ENCODE measurements at regions not wholly inside any gene's neighbourhood (a gene's known extent, or its start where the extent isn't known, plus 50 kb on each side); places are given as distances from the start of the nearest gene placed in this dataset.

- H3K36me3 Mint-ChIP-seq (ENCODE audit: insufficient read depth) = no peaks in the 10 kb centered on the region
- H3K4me3 Mint-ChIP-seq = no peak overlapping the region
- no peak for DNase-seq
- H3K27me3 Mint-ChIP-seq = no peaks in the 10 kb centered on the region
- no peak for ATAC-seq (replicated peaks)
- H3K4me1 Mint-ChIP-seq (ENCODE audit: low read depth in 2 of 2) = no peaks in the 10 kb centered on the region
- peaks cover 7 to 13% of the 10 kb centered on the region in 2 donors for H3K9me3 Mint-ChIP-seq
- H3K27ac Mint-ChIP-seq = no peak overlapping the region
Measured at GRCh38 chr13:63044589-63045313, 1629.1 kb upstream of the PCDH20 start.

GRCh38 chr13:63042686-63043085, 1627.0 kb upstream of the PCDH20 start:
- H3K27ac Mint-ChIP-seq = no peak overlapping the region
- peaks cover 10 to 17% of the 10 kb centered on the region in 2 donors for H3K9me3 Mint-ChIP-seq
- H3K4me1 Mint-ChIP-seq (ENCODE audit: low read depth in 2 of 2) = no peaks in the 10 kb centered on the region
- H3K27me3 Mint-ChIP-seq = no peaks in the 10 kb centered on the region
- no peak overlapping the region for H3K4me3 Mint-ChIP-seq
- no peak for DNase-seq
- no peak for ATAC-seq (replicated peaks)
- H3K36me3 Mint-ChIP-seq (ENCODE audit: insufficient read depth) = no peaks in the 10 kb centered on the region

- H3K9me3 Mint-ChIP-seq = peaks cover 9 to 17% of the 10 kb centered on the region in 2 donors
Measured at GRCh38 chr13:63041640-63042414, 1626.2 kb upstream of the PCDH20 start.

GRCh38 chr13:63026285-63026797, 1610.7 kb upstream of the PCDH20 start:
- Mint-ChIP-seq H3K9me3 (peaks cover 6 to 11% of the 10 kb centered on the region in 2 donors), H3K27ac (no peak overlapping the region), H3K27me3 (no peaks in the 10 kb centered on the region), H3K4me3 (no peak overlapping the region), H3K4me1 (ENCODE audit: low read depth in 2 of 2) (no peaks in the 10 kb centered on the region), H3K36me3 (ENCODE audit: insufficient read depth) (no peaks in the 10 kb centered on the region)
- ATAC-seq (replicated peaks) (no peak), DNase-seq (no peak)

More at GRCh38 chr13:63041640-63042414, 1626.2 kb upstream of the PCDH20 start:
- no peak for DNase-seq
- Mint-ChIP-seq H3K27me3 (no peaks in the 10 kb centered on the region), H3K4me1 (ENCODE audit: low read depth in 2 of 2) (no peaks in the 10 kb centered on the region), H3K4me3 (no peak overlapping the region), H3K36me3 (ENCODE audit: insufficient read depth) (no peaks in the 10 kb centered on the region), H3K27ac (no peak overlapping the region)
- no peak for ATAC-seq (replicated peaks)

- Mint-ChIP-seq H3K9me3 (peaks cover 6 to 7% of the 10 kb centered on the region in 2 donors), H3K27me3 (no peaks in the 10 kb centered on the region), H3K36me3 (ENCODE audit: insufficient read depth) (no peaks in the 10 kb centered on the region), H3K27ac (no peak overlapping the region), H3K4me1 (ENCODE audit: low read depth in 2 of 2) (no peaks in the 10 kb centered on the region), H3K4me3 (no peak overlapping the region)
- ATAC-seq (replicated peaks) (no peak), DNase-seq (no peak)
Measured at GRCh38 chr13:63025741-63026140, 1610.1 kb upstream of the PCDH20 start.

GRCh38 chr13:63024458-63024857, 1608.8 kb upstream of the PCDH20 start:
- H3K27ac Mint-ChIP-seq = no peak overlapping the region
- ATAC-seq (replicated peaks) (no peak), DNase-seq (no peak)
- H3K9me3 Mint-ChIP-seq = peaks cover 3 to 6% of the 10 kb centered on the region in 2 donors
- no peaks in the 10 kb centered on the region for H3K27me3 Mint-ChIP-seq
- no peaks in the 10 kb centered on the region for H3K36me3 Mint-ChIP-seq (ENCODE audit: insufficient read depth)
- no peaks in the 10 kb centered on the region for H3K4me1 Mint-ChIP-seq (ENCODE audit: low read depth in 2 of 2)
- H3K4me3 Mint-ChIP-seq = no peak overlapping the region

- DNase-seq (no peak), ATAC-seq (replicated peaks) (no peak)
- Mint-ChIP-seq H3K4me3 (no peak overlapping the region), H3K9me3 (peaks cover 10 to 20% of the 10 kb centered on the region in 2 donors), H3K27me3 (no peaks in the 10 kb centered on the region), H3K4me1 (ENCODE audit: low read depth in 2 of 2) (no peaks in the 10 kb centered on the region), H3K27ac (no peak overlapping the region), H3K36me3 (ENCODE audit: insufficient read depth) (no peaks in the 10 kb centered on the region)
Measured at GRCh38 chr13:63011996-63012395, 1596.3 kb upstream of the PCDH20 start.

GRCh38 chr13:63010072-63010658, 1594.5 kb upstream of the PCDH20 start:
- ATAC-seq (replicated peaks) (no peak), DNase-seq (no peak)
- H3K4me1 Mint-ChIP-seq (ENCODE audit: low read depth in 2 of 2) = no peaks in the 10 kb centered on the region
- peaks cover 11 to 26% of the 10 kb centered on the region in 2 donors for H3K9me3 Mint-ChIP-seq
- H3K4me3 Mint-ChIP-seq = no peak overlapping the region
- no peaks in the 10 kb centered on the region for H3K36me3 Mint-ChIP-seq (ENCODE audit: insufficient read depth)
- no peaks in the 10 kb centered on the region for H3K27me3 Mint-ChIP-seq
- no peak overlapping the region for H3K27ac Mint-ChIP-seq

- no peaks in the 10 kb centered on the region for H3K27me3 Mint-ChIP-seq
- ATAC-seq (replicated peaks) = no peak
- H3K4me1 Mint-ChIP-seq (ENCODE audit: low read depth in 2 of 2) = no peaks in the 10 kb centered on the region
- H3K4me3 Mint-ChIP-seq = no peak overlapping the region
- no peaks in the 10 kb centered on the region for H3K36me3 Mint-ChIP-seq (ENCODE audit: insufficient read depth)
- DNase-seq = no peak
- H3K27ac Mint-ChIP-seq = no peak overlapping the region
- peaks cover 8 to 41% of the 10 kb centered on the region in 2 donors for H3K9me3 Mint-ChIP-seq
Measured at GRCh38 chr13:63005625-63006024, 1590.0 kb upstream of the PCDH20 start.

- ATAC-seq (replicated peaks) = no peak
- Mint-ChIP-seq H3K36me3 (ENCODE audit: insufficient read depth) (no peaks in the 10 kb centered on the region), H3K4me3 (no peak overlapping the region), H3K27ac (no peak overlapping the region), H3K9me3 (peaks cover 4 to 48% of the 10 kb centered on the region in 2 donors), H3K27me3 (no peaks in the 10 kb centered on the region), H3K4me1 (ENCODE audit: low read depth in 2 of 2) (no peaks in the 10 kb centered on the region)
- DNase-seq = no peak
Measured at GRCh38 chr13:62997696-62998095, 1582.0 kb upstream of the PCDH20 start.

- no peak for DNase-seq
- no peak for ATAC-seq (replicated peaks)
- no peak overlapping the region for H3K27ac Mint-ChIP-seq
- H3K9me3 Mint-ChIP-seq = peaks cover 4 to 42% of the 10 kb centered on the region in 2 donors
- no peaks in the 10 kb centered on the region for H3K36me3 Mint-ChIP-seq (ENCODE audit: insufficient read depth)
- no peak overlapping the region for H3K4me3 Mint-ChIP-seq
- H3K4me1 Mint-ChIP-seq (ENCODE audit: low read depth in 2 of 2) = no peaks in the 10 kb centered on the region
- no peaks in the 10 kb centered on the region for H3K27me3 Mint-ChIP-seq
Measured at GRCh38 chr13:62997038-62997599, 1581.5 kb upstream of the PCDH20 start.

GRCh38 chr13:62973804-62974203, 1558.2 kb upstream of the PCDH20 start:
- H3K27ac Mint-ChIP-seq = no peak overlapping the region
- no peaks in the 10 kb centered on the region for H3K36me3 Mint-ChIP-seq (ENCODE audit: insufficient read depth)
- H3K27me3 Mint-ChIP-seq = no peaks in the 10 kb centered on the region
- no peaks in the 10 kb centered on the region for H3K4me1 Mint-ChIP-seq (ENCODE audit: low read depth in 2 of 2)
- H3K9me3 Mint-ChIP-seq = peaks cover 6 to 13% of the 10 kb centered on the region in 2 donors
- H3K4me3 Mint-ChIP-seq = no peak overlapping the region
- ATAC-seq (replicated peaks) = no peak
- no peak for DNase-seq

- peaks cover 10 to 44% of the 10 kb centered on the region in 2 donors for H3K9me3 Mint-ChIP-seq
- no peaks in the 10 kb centered on the region for H3K27me3 Mint-ChIP-seq
- ATAC-seq (replicated peaks) = no peak
- H3K36me3 Mint-ChIP-seq (ENCODE audit: insufficient read depth) = no peaks in the 10 kb centered on the region
- no peaks in the 10 kb centered on the region for H3K4me1 Mint-ChIP-seq (ENCODE audit: low read depth in 2 of 2)
- H3K27ac Mint-ChIP-seq = no peak overlapping the region
- DNase-seq = no peak
- H3K4me3 Mint-ChIP-seq = no peak overlapping the region
Measured at GRCh38 chr13:62964522-62964921, 1548.9 kb upstream of the PCDH20 start.
